ENCODE measurements at regions not wholly inside any gene's neighbourhood (a gene's known extent, or its start where the extent isn't known, plus 50 kb on each side); places are given as distances from the start of the nearest gene placed in this dataset.

- no peak overlapping the region for H3K4me3 ChIP-seq
- H3K4me1 ChIP-seq, result no peaks in the 10 kb centered on the region
- TF ChIP-seq CTCF (IDR thresholded peaks at IDR 0.05), result no peak
- no peak overlapping the region for H3K27ac ChIP-seq
- H3K36me3 ChIP-seq, result no peaks in the 10 kb centered on the region
- no peak for DNase-seq (ENCODE audit: low spot score)
- no peaks in the 10 kb centered on the region for H3K9me3 ChIP-seq
- no peaks in the 10 kb centered on the region for H3K27me3 ChIP-seq
These were observed 407.3 kb downstream of the PLCL1 start for GRCh38 chr2:198211706-198212105.

- H3K27ac ChIP-seq, result no peak overlapping the region
- H3K4me1 ChIP-seq, result no peaks in the 10 kb centered on the region
- TF ChIP-seq CTCF (IDR thresholded peaks at IDR 0.05), result no peak
- DNase-seq (ENCODE audit: low spot score), result no peak
- H3K9me3 ChIP-seq, result no peaks in the 10 kb centered on the region
- H3K4me3 ChIP-seq, result no peak overlapping the region
- no peaks in the 10 kb centered on the region for H3K36me3 ChIP-seq
- no peaks in the 10 kb centered on the region for H3K27me3 ChIP-seq
These were observed 399.1 kb downstream of the PLCL1 start for GRCh38 chr2:198203336-198204069.

Measured in right atrium auricular region (tissue), 2 donors.